GM19397 (cell line): ENCODE measurements at regions not wholly inside any gene's neighbourhood (a gene's known extent, or its start where the extent isn't known, plus 50 kb on each side); places are given as distances from the start of the nearest gene placed in this dataset.
"Not testable (repeated sequence)": the region's sequence is repeated elsewhere in the genome, so short reads cannot be mapped to it uniquely, and the experiment has no call there.

Experiments used
- ATAC-seq: cut with Tn5 transposase; IDR thresholded peaks from one replicate; pipeline ENCODE4 v1.9.1; 2021; ENCODE audit warnings: mild to moderate bottlenecking, moderate library complexity; ENCODE audit not compliant: unreplicated experiment

DNA sequence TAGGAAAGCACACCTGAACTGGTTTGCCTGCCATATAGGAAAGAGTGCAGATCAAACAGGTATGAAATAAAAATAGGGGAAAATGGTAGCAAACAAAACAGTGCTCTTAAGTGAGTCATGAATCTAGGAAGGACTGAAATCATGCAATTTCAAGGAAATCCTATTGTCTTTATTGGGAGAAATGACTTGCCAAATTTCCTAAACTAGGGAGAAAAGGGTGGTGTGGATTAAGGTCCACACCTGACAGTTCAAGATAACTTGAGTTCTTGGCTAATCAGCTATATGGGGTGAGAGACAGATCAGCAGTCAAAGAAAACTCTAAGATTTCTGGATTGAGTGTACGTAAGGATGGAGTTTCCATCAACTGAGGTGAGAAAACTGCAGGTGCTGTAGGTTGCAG, 101.1 kb downstream of the PRKAB2 start:
- ATAC-seq: no peak

DNA sequence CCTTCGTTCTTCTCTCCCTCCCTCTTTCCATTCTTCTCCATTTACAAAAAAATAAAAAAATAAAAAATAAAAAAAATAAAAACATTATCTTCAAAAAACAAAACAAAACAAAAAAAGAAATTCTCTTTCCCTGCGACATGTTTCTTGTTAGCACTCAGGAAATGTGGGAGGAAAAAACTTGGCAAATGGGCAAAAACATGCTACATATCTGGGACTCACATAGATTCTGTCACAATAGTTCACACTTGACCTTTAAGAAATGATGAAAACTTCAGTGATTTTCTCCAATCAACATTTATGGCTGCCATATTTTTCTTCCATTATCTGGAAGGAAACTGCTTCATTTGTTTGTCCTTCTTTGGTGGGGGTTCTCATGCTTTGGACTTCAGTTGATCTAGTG, 109.3 kb downstream of the PRKAB2 start:
- no peak for ATAC-seq

DNA sequence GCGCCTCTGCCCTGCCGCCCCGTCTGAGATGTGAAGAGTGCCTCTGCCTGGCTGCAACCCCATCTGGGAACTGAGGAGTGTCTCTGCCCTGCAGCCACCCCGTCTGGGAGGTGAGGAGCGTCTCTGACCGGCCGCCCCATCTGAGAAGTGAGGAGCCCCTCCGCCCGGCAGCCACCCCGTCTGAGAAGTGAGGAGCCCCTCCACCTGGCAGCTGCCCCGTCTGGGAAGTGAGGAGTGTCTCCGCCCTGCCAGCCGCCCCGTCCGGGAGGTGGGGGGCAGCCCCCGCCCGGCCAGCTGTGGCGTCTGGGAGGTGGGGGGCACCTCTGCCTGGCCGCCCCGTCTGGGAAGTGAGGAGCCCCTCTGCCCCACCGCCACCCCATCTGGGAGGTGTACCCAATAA, 110.4 kb downstream of the PRKAB2 start:
- ATAC-seq: not testable (repeated sequence)

DNA sequence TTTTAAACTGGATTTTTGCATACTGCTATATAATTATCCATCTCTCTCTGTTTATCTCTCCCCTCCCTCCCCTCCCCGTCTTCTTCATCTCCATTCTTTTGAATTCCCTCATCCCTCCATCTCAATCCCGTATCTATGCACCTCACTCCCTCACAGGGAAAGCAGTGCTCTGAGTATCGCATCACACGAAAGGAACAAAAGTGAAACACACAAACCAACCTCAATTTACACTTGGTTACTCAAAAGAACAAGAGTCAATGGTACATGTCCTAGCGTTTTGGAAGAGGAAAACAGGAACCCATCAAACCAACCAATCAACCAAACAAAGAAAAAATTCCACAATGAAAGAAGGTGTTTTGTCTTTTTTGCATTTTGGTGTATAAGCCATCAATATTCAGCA, 115.1 kb downstream of the NBPF12 start:
- ATAC-seq: no peak

DNA sequence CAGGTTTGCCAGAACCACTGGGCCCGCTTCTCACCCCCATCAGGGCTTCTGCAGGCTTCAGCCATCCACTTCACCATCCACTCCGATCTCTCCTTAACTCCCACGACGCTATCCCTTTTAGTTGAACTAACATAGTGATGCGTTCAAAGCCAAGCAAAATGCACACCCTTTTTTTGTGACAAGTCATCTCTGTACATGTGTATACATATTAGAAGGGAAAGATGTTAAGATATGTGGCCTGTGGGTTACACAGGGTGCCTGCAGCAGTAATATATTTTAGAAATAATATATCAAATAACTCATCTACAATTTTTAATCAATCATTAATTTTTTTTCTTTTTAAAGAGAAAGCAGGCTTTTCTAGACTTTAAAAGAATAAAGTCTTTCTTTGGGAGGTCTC, 114.6 kb downstream of the NBPF12 start:
- ATAC-seq: no peak

DNA sequence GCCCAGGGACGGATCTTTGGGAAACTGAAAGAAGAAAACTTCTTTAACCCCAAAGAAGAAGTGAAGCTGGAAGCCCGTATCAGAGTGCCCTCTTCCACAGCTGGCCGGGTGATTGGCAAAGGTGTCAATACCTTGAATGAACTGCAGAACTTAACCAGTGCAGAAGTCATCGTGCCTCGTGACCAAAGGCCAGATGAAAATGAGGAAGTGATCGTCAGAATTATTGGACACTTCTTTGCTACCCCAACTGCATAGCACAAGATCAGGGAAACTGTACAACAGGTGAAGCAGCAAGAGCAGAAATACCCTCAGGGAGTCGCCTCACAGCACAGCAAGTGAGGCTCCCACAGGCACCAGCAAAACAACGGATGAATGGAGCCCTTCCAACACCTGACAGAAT, 114.0 kb downstream of the NBPF12 start:
- ATAC-seq: no peak

DNA sequence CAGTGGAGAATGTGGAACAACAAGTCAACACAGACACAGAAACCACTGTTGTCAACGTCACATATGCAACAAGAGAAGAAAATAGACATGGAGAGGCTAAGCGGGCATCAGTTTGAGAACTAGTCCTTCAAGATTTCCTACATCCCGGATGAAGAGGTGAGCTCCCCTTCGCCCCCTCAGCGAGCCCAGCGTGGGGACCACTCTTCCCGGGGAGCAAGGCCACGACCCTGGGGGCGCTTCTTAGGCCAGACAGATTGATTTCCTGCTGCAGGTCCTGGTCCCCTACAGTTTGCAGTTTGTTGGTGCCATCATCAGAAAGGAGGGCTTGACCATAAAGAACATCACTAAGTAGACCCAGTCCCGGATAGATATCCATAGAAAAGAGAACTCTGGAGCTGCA, 113.0 kb downstream of the NBPF12 start:
- ATAC-seq: no peak

DNA sequence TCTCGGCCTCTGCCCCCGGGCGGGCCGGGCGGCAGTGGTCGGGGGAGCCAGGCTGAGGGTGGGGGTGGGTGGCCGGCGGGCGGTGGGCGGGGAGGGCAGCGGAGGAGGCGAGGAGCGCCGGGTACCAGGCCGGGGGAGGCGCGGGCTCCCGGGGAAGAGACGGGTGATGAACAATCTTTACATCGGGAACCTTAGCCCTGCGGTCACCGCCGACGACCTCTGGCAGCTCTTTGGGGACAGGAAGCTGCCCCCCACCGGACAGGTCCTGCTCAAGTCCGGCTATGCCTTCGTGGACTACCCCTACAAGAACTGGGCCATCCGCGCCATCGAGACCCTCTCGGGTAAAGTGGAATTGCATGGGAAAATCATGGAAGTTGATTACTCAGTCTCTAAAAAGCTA, 112.5 kb downstream of the NBPF12 start:
- ATAC-seq: no peak

DNA sequence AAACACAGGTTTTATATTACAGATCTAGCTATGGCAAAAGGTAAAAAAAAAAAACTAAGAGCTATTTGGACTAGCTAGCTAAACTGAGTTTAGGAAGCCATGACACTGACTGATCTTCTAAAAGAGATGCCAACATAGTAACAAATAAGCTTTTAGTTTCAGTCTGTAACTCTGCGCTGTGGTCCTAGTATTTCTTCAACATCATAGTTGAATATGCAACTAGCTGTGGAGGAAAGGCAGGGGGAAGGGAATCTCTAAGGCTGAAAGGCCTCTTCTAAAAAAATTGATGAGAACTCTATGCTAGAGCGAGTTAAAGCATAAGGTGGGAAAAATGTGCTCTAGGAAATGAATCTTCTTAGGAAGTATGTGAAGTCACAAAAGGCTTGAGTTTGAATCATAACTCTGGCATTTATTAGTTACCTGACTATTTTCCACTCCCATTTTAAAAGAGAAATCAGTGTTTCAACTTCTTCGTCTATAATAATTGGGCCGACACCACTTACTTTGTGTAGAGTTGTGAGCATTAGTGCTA, 108.8 kb downstream of the NBPF12 start:
- ATAC-seq: not testable (repeated sequence)

DNA sequence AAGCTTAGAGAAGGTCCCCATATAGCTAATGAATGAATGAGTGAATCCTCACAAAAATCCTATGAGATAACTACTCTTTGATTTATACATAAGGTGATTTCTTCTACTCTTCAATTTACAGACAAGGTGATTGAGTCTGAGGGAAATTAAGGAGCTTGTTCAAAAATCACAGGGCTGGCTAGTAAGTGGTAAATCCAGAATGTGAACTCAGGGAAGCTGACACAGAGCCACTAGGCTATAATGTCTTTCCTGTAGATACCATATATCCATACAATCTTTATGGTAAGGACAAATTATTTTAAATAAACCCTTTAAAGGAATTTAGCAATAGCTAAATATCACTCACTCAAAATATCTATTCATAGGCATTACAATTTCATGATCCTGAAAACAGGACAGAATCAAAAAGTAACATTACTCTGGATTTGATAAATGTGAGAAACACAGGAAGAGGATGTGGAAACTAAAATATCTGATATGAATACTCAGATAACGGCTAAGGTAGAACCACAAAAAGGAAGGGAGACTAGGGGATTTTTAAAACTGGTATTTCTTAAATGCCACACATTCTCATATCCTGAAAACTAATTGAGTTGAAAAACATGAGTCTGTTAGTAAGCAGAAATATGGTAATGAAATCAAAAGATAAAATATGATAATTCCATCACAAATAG, 108.2 kb downstream of the NBPF12 start:
- no peak for ATAC-seq
